MCF 10A (cell line): ENCODE measurements at regions not wholly inside any gene's neighbourhood (a gene's known extent, or its start where the extent isn't known, plus 50 kb on each side); places are given as distances from the start of the nearest gene placed in this dataset.
"Not testable (repeated sequence)": the region's sequence is repeated elsewhere in the genome, so short reads cannot be mapped to it uniquely, and the experiment has no call there.

Experiments used
- BruUV-seq: library from RNA; stranded (reverse); fragments of 400-500 nt; replicated peaks from 2 replicates; lab custom pipeline; 2021; lab: Mats Ljungman, UMichigan
- CTCF ChIA-PET: fragments of 300-600 bp; sonication (Branson Sonifier 250); formaldehyde crosslinking; extraction: SDS; loops from one replicate; lab custom pipeline; 2021; ENCODE audit warnings: antibody characterized with exemption, inconsistent platforms; lab: Yijun Ruan, JAX
- POLR2A ChIA-PET: fragments of 300-600, 350-650 bp; sonication (Branson Sonifier 250); formaldehyde crosslinking; extraction: SDS; loops from one replicate; lab custom pipeline; 2020; ENCODE audit warnings: antibody characterized with exemption, inconsistent platforms; lab: Yijun Ruan, JAX
- DNase-seq: peaks from one replicate; pipeline ENCODE4 v3.0.0-alpha.2; 2018; ENCODE audit not compliant: unreplicated experiment
- H3K27ac Mint-ChIP-seq: one replicate; pipeline ENCODE4 v1.8.0; 2022; ENCODE audit warnings: mild to moderate bottlenecking, low read depth, mixed read lengths; ENCODE audit not compliant: unreplicated experiment
- H3K27me3 Mint-ChIP-seq: one replicate; pipeline ENCODE4 v1.8.0; 2022; ENCODE audit warnings: mixed read lengths; ENCODE audit not compliant: insufficient read depth, unreplicated experiment
- H3K36me3 Mint-ChIP-seq: one replicate; pipeline ENCODE4 v1.8.0; 2022; ENCODE audit warnings: mild to moderate bottlenecking, moderate library complexity, mixed read lengths; ENCODE audit not compliant: insufficient read depth, unreplicated experiment
- H3K4me1 Mint-ChIP-seq: one replicate; pipeline ENCODE4 v1.8.0; 2022; ENCODE audit warnings: mixed read lengths; ENCODE audit not compliant: insufficient read depth, unreplicated experiment
- H3K4me3 Mint-ChIP-seq: one replicate; pipeline ENCODE4 v1.8.0; 2022; ENCODE audit warnings: mild to moderate bottlenecking, moderate library complexity, mixed read lengths; ENCODE audit not compliant: unreplicated experiment
- H3K9me3 Mint-ChIP-seq: one replicate; pipeline ENCODE4 v1.8.0; 2022; ENCODE audit warnings: mixed read lengths; ENCODE audit not compliant: unreplicated experiment
- intact Hi-C: fragments of 100-400 bp; cut with micrococcal nuclease; formaldehyde crosslinking; loops from 2 replicates; pipeline ENCODE4 v1.14.1; 2022

DNA sequence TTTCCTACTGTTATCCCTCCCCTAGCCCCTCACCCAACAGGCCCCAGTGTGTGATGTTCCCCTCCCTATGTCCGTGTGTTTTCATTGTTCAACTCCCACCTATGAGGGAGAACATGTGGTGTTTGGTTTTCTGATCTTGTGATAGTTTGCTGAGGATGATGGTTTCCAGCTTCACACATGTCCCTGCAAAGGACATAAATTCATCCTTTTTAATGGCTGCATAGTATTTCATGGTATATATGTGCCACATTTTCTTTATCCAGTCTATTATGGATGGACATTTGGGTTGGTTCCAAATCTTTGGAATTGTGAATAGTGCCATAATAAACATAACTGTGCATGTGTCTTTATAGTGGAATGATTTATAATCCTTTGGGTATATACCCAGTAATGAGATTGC lies 54.5 kb upstream of the NEK3 start:
- H3K4me1 Mint-ChIP-seq, BruUV-seq, DNase-seq, H3K27ac Mint-ChIP-seq, H3K9me3 Mint-ChIP-seq, H3K27me3 Mint-ChIP-seq, intact Hi-C loops, POLR2A ChIA-PET, H3K36me3 Mint-ChIP-seq, H3K4me3 Mint-ChIP-seq: not testable (repeated sequence)
- CTCF ChIA-PET = interaction anchor here (0.6 kb wide), 1 partner anchor 214 kb away, joined by 3 read pairs; no protein-coding TSS in a partner anchor

DNA sequence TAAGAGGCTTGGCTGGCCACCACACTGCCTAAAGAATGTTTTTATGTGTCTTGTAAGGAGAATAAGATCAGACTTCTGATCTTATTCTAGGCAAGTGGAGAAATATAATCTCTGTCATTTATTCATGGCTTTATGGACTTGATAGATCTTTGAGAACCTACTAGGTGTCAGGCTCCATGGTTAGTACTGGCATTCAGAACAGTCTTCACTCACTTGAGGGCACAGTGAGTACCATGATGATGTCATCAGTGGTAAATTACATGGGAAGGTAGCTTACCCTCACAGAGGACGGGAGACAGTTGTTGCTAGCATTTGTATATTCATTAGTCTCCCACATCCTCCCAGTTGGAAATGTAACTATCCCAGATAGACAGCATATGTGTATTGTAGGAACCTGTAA lies 53.5 kb upstream of the NEK3 start:
- H3K9me3 Mint-ChIP-seq, DNase-seq, POLR2A ChIA-PET, H3K36me3 Mint-ChIP-seq, BruUV-seq, H3K27me3 Mint-ChIP-seq, intact Hi-C loops, CTCF ChIA-PET, H3K4me1 Mint-ChIP-seq, H3K27ac Mint-ChIP-seq, H3K4me3 Mint-ChIP-seq: not testable (repeated sequence)

DNA sequence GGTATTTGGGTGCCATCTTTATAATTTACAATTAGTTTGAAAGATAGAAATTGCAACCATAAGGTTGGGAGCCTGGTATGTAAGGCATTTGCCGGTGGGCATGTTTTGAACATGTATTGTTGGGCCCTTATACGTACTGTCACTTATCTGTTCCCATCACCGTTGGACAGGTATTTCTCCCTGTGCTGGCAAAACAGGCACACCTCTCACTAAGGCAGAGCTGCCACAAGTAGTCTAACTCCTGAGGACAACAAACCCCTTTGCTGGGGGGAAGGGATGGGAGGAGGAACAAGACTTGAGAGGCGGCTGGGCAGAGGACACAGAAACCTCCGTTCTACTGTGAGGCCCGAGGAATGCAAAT lies 52.0 kb upstream of the NEK3 start:
- POLR2A ChIA-PET, H3K4me3 Mint-ChIP-seq, H3K27ac Mint-ChIP-seq, intact Hi-C loops, DNase-seq, H3K4me1 Mint-ChIP-seq, H3K36me3 Mint-ChIP-seq, H3K27me3 Mint-ChIP-seq, H3K9me3 Mint-ChIP-seq, BruUV-seq, CTCF ChIA-PET: not testable (repeated sequence)

DNA sequence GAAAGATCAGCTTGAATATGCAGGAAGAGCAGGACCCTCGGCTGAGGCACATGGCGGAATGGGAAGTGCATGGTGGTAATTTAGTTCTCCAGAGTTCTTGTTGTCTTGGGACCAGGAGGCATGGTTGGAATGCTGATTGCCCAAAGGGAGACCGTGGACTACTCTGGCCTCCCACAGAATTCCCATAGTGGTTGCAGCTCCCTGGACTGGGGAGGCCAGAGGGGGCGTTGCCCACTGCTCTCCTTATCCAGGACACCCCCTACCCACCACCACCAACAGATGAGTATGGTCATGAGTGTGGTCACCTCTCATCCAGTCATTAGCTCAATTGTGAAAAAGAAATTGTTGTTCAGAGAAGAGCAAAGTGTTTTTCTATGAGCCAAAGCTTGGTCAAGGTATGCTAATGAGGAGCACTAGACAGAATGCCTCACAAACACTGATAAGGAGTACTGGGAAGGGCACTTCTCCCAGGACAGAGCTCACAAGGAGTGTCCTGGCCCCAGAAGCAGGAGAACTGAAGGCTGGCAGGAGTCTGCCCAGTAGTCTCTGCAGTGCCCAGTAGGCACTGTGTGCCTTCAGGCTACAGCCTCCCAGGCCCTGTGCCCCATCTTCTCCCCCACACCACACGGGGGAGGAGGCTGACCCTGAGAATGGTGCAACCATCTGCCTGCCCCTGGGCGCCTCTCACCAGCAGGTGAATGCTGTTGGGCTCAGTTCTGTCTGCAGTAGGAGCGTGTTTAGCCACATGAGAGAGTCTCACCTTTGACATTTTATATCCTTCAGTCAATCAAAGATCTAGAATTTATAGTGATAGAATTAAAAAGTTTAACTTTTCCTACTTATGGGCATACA lies 51.4 kb upstream of the NEK3 start:
- DNase-seq, H3K27ac Mint-ChIP-seq, H3K36me3 Mint-ChIP-seq, intact Hi-C loops, H3K27me3 Mint-ChIP-seq, H3K9me3 Mint-ChIP-seq, POLR2A ChIA-PET, H3K4me3 Mint-ChIP-seq, BruUV-seq, H3K4me1 Mint-ChIP-seq: not testable (repeated sequence)
- CTCF ChIA-PET = interaction anchor here (0.6 kb wide), 1 partner anchor 72 kb away, joined by 3 read pairs; no protein-coding TSS in a partner anchor
